CD4-positive, alpha-beta memory T cell (primary cell): ENCODE measurements at regions not wholly inside any gene's neighbourhood (a gene's known extent, or its start where the extent isn't known, plus 50 kb on each side); places are given as distances from the start of the nearest gene placed in this dataset.
A peak's percentile ranks its signal among the peaks of the same experiment; 100 is the strongest.

Source experiments
- CTCF ChIA-PET: fragments of 350-600 bp; sonication (Branson Sonifier 250); formaldehyde crosslinking; loops from one replicate; lab custom pipeline; 2021; ENCODE audit warnings: inconsistent platforms; ENCODE audit not compliant: partially characterized antibody; lab: Charles Lee
- POLR2A ChIA-PET: fragments of 350-600 bp; sonication (Branson Sonifier 250); formaldehyde crosslinking; loops from one replicate; lab custom pipeline; 2021; ENCODE audit not compliant: partially characterized antibody; lab: Charles Lee
- DNase-seq, 5 donors: peaks; one replicate each; pipeline versions ENCODE4 v3.0.0 to v3.0.0-alpha.2; 2020 to 2022; ENCODE audit warnings: mixed read lengths in 1 of 5
- H3K27ac ChIP-seq: one replicate; pipeline ENCODE4 v1.7.0; 2013; ENCODE audit warnings: low read depth, low read length
- H3K27me3 ChIP-seq: 2 replicates; pipeline ENCODE4 v1.7.0; 2013; ENCODE audit warnings: mild to moderate bottlenecking, low read length, moderate library complexity; ENCODE audit not compliant: insufficient read depth
- H3K36me3 ChIP-seq: 2 replicates; pipeline ENCODE4 v1.7.0; 2013; ENCODE audit warnings: mild to moderate bottlenecking, low read length, moderate library complexity; ENCODE audit not compliant: insufficient read depth
- H3K4me1 ChIP-seq: 2 replicates; pipeline ENCODE4 v1.7.0; 2013; ENCODE audit warnings: mild to moderate bottlenecking, low read length, moderate library complexity; ENCODE audit not compliant: insufficient read depth
- H3K4me3 ChIP-seq, 2 donors: one replicate each; pipeline ENCODE4 v1.7.0; 2013; ENCODE audit warnings: low read length in 2 of 2, mild to moderate bottlenecking in 1 of 2
- H3K9me3 ChIP-seq, 2 donors: one replicate each; pipeline ENCODE4 v1.7.0; 2013; ENCODE audit warnings: low read length in 2 of 2, control low read depth in 1 of 2; ENCODE audit not compliant: control insufficient read depth in 1 of 2
- H3K27ac Mint-ChIP-seq, 7 donors: one replicate each; pipeline ENCODE4 v1.8.0; 2020 to 2021; ENCODE audit warnings: mixed read lengths in 7 of 7, mild to moderate bottlenecking in 6 of 7, inconsistent platforms in 3 of 7, moderate library complexity in 3 of 7
- H3K27me3 Mint-ChIP-seq, 2 donors: one replicate each; pipeline ENCODE4 v1.8.0; 2020 to 2021; ENCODE audit warnings: mixed read lengths in 2 of 2
- H3K36me3 Mint-ChIP-seq, 2 donors: one replicate each; pipeline ENCODE4 v1.8.0; 2020 to 2021; ENCODE audit warnings: mixed read lengths in 2 of 2, inconsistent platforms in 1 of 2, mild to moderate bottlenecking in 1 of 2
- H3K4me1 Mint-ChIP-seq, 4 donors: one replicate each; pipeline ENCODE4 v1.8.0; 2020 to 2021; ENCODE audit warnings: mixed read lengths in 4 of 4, mild to moderate bottlenecking in 1 of 4
- H3K4me3 Mint-ChIP-seq, 8 donors: one replicate each; pipeline ENCODE4 v1.8.0; 2020 to 2021; ENCODE audit warnings: mixed read lengths in 8 of 8, mild to moderate bottlenecking in 7 of 8, moderate library complexity in 6 of 8, inconsistent platforms in 3 of 8
- H3K9me3 Mint-ChIP-seq, 8 donors: one replicate each; pipeline ENCODE4 v1.8.0; 2020 to 2021; ENCODE audit warnings: mixed read lengths in 8 of 8, mild to moderate bottlenecking in 5 of 8, inconsistent platforms in 3 of 8, moderate library complexity in 1 of 8
- intact Hi-C: fragments of 100-400 bp; cut with micrococcal nuclease; formaldehyde crosslinking; loops from one replicate; pipeline ENCODE4 v1.15.1; 2023

DNA sequence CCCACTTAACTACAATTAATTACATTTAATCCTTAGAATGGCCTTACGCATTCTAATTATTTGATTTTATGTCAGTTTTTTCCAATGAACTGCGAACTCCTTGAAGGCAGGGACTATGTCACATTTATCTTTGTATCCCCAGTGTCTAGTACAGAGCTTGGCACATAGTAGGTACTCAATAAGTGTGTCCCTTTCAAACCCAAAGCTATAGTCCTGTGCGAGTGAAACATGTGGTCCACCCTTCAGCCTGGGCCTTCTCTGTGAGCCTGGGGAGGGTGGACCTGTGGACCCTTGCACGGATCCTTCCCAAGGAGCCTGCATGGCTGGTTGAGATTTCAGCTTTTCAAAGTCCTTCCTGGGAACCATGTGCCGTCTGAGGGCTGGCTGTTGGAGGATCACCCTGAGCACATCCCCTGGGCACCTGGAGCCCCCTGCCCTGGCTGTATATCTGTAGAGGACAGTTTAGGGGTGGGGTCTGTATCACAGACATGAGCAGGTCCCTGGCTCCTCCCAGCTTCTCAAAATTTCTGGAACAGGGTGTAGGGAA, 103.1 kb downstream of the IER5 start:
- Histone ChIP-seq H3K9me3 (no peaks in the 10 kb centered on the region), H3K36me3 (no peaks in the 10 kb centered on the region), H3K4me3 (no peak overlapping the region), H3K27ac (no peak overlapping the region), H3K4me1 (no peaks in the 10 kb centered on the region), H3K27me3 (no peaks in the 10 kb centered on the region)
- intact Hi-C loops: loop anchor here (2.0 kb wide), 1 partner anchor 863 kb away; no protein-coding TSS in a partner anchor
- Mint-ChIP-seq H3K27ac (no peak overlapping the region), H3K27me3 (peaks cover 3 to 10% of the 10 kb centered on the region in 2 donors), H3K4me1 (peaks cover 0 to 4% (median 3%) of the 10 kb centered on the region in 4 donors), H3K9me3 (peaks cover 0 to 11% (median 0%) of the 10 kb centered on the region in 8 donors), H3K36me3 (peaks cover 0 to 4% of the 10 kb centered on the region in 2 donors), H3K4me3 (no peak overlapping the region)
- ChIA-PET POLR2A (no interaction called here), CTCF (interaction anchor here (0.9 to 8.5 kb wide), 7 partner anchors 12 to 239 kb away, joined by 3 to 110 read pairs (median 14); no protein-coding TSS in a partner anchor)
- DNase-seq: no peak

DNA sequence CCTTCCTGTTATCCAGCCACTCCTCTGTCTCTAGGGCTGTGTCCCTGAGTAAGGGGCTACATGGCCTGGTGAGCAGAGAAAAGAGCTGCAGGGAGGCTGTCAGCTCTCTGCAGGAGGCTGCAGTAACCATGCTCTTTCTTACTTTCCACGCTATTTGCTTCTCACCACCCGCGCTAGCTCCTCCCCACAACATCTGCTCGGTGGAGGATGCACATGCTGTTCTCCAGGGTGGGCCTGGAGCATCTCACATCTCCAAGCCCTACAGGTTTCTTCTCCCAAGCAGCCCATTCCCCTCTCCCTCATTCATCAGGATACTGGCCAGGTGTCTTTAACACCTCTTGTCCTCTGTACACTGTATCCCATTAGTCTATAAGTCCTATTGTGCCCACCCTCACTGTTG, 103.8 kb downstream of the IER5 start:
- no peak overlapping the region for H3K4me3 ChIP-seq
- peaks cover 0 to 4% (median 3%) of the 10 kb centered on the region in 4 donors for H3K4me1 Mint-ChIP-seq
- H3K4me1 ChIP-seq: no peaks in the 10 kb centered on the region
- no peak overlapping the region for H3K27ac ChIP-seq
- H3K36me3 Mint-ChIP-seq: peaks cover 0 to 4% of the 10 kb centered on the region in 2 donors
- H3K4me3 Mint-ChIP-seq: no peak overlapping the region
- no peaks in the 10 kb centered on the region for H3K27me3 ChIP-seq
- CTCF ChIA-PET: interaction anchor here (0.9 to 8.5 kb wide), 8 partner anchors 12 to 238 kb away, joined by 3 to 110 read pairs (median 10); no protein-coding TSS in a partner anchor
- H3K9me3 Mint-ChIP-seq: peaks cover 0 to 11% (median 0%) of the 10 kb centered on the region in 8 donors
- H3K36me3 ChIP-seq: no peaks in the 10 kb centered on the region
- peak overlapping the region in 2 of 7 donors; percentile 30 to 40 for H3K27ac Mint-ChIP-seq
- intact Hi-C loops: no loop called here
- H3K9me3 ChIP-seq: no peaks in the 10 kb centered on the region
- POLR2A ChIA-PET: no interaction called here
- no peak for DNase-seq
- peaks cover 3 to 6% of the 10 kb centered on the region in 2 donors for H3K27me3 Mint-ChIP-seq

DNA sequence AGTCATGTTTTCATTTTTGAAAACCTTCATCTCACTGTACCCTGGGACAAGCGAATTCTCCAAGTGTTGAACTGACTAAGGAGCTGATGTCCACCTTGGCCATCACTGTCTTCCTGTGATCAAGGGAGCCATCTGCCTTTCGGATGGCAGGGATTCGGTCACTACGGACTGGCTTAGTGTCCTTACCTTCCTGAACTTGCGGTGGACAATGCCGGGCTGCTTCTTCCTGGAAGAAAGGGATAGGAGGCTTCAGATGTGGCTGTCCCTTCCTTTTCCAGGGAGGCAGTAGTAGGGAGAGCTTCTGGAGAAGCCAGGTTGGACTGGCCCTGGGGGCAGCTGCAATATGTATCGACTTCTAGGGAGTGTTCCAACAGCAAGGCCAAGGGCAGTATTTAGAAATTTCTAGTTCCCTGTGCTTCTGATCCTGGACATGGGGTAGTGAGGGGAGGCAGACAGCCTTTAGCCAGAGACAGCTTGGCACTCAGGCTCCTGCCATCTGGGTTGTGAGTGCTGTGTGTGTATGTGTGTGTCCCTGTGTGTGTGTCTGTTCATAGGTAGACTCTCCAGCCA, 114.6 kb downstream of the IER5 start:
- Histone ChIP-seq H3K4me1 (no peaks in the 10 kb centered on the region), H3K27ac (no peak overlapping the region), H3K4me3 (no peak overlapping the region), H3K36me3 (no peaks in the 10 kb centered on the region), H3K27me3 (no peaks in the 10 kb centered on the region), H3K9me3 (no peaks in the 10 kb centered on the region)
- ChIA-PET POLR2A (no interaction called here), CTCF (interaction anchor here (0.9 to 2.2 kb wide), 4 partner anchors 9 to 222 kb away, joined by 4 to 13 read pairs (median 6); no protein-coding TSS in a partner anchor)
- H3K4me1 Mint-ChIP-seq: no peaks in the 10 kb centered on the region
- H3K4me3 Mint-ChIP-seq: no peak overlapping the region
- no peaks in the 10 kb centered on the region for H3K36me3 Mint-ChIP-seq
- DNase-seq: no peak
- no peak overlapping the region for H3K27ac Mint-ChIP-seq
- H3K27me3 Mint-ChIP-seq: peaks cover 5 to 6% of the 10 kb centered on the region in 2 donors
- intact Hi-C loops: no loop called here
- peaks cover 0 to 11% (median 0%) of the 10 kb centered on the region in 8 donors for H3K9me3 Mint-ChIP-seq

DNA sequence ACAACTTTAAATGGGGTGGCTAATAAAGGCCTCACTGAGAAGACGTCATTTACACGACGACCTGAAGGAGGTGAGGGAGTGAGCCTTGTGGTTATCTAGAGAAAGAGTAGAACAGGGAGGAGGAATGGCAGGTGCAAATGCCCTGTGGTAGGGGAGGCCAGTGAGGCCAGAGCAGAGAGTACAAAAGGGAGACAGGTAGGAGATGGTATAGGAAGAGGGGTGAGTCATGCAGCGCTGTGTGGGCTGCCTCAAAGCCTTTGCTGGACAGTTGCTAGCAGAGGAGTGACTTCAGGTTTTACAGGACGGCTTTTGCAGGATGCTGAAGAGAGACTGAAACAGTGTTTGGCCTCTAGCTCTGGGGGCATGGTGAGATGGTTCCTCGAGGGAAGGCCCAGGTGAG, 116.0 kb downstream of the IER5 start:
- no peak for DNase-seq
- no peaks in the 10 kb centered on the region for H3K27me3 ChIP-seq
- no peaks in the 10 kb centered on the region for H3K9me3 ChIP-seq
- ChIA-PET CTCF (interaction anchor here (1.0 kb wide), 1 partner anchor 220 kb away, joined by 3 read pairs; no protein-coding TSS in a partner anchor), POLR2A (interaction anchor here (0.6 kb wide), 1 partner anchor 188 kb away, joined by 3 read pairs; no protein-coding TSS in a partner anchor)
- Mint-ChIP-seq H3K4me3 (no peak overlapping the region), H3K9me3 (peaks cover 0 to 11% (median 0%) of the 10 kb centered on the region in 8 donors), H3K27ac (no peak overlapping the region), H3K27me3 (peaks cover 0 to 3% of the 10 kb centered on the region in 2 donors), H3K4me1 (no peaks in the 10 kb centered on the region), H3K36me3 (no peaks in the 10 kb centered on the region)
- H3K36me3 ChIP-seq: no peaks in the 10 kb centered on the region
- H3K27ac ChIP-seq: no peak overlapping the region
- H3K4me3 ChIP-seq: no peak overlapping the region
- H3K4me1 ChIP-seq: no peaks in the 10 kb centered on the region
- intact Hi-C loops: no loop called here

DNA sequence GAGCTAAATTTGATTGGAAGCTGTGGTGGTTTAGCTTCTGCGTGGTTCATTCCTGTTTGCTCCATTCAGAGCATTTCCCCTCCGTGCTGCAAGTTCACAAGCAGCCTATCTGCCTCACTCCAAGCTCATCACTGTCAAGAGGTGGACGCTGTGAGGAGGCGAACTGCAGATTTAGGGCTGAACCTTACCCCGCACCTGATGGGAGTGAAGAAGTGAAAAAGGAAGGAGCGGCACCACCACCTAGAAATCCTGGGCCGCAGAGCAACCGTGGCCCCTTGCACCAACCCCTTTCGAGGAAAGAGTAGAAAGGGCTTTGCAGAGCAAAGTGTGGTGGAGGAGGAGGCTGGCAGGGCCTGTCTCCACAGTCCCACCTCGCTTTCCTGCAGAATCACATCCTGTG, 117.4 kb downstream of the IER5 start:
- POLR2A ChIA-PET: no interaction called here

DNA sequence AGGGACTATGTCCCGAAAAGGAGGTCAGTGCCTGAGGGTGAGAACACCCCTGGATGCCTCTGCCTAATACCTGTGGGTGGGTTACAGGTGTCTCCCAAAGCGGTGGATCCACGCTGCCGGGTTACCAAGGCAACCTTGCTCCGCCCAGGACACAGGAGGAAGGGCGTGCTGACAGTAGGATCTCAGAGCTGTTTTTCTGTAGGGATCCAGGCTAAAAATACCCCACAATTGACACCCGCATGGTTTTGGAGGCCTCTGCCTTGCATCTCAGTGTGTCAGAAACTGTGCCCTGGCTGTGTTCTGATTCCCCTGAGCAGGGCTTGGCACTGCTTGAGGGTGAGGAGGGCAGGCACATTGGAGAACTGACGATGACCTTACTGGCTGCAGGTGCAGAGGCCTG, 118.0 kb downstream of the IER5 start:
- H3K4me1 Mint-ChIP-seq: no peaks in the 10 kb centered on the region

More for the DNA sequence above, 117.4 kb downstream of the IER5 start:
- H3K4me1 Mint-ChIP-seq: no peaks in the 10 kb centered on the region
- no peak for DNase-seq
- H3K27ac ChIP-seq: no peak overlapping the region
- H3K27me3 Mint-ChIP-seq: peaks cover 1 to 3% of the 10 kb centered on the region in 2 donors
- H3K4me1 ChIP-seq: no peaks in the 10 kb centered on the region
- no peaks in the 10 kb centered on the region for H3K27me3 ChIP-seq
- H3K4me3 ChIP-seq: no peak overlapping the region
- CTCF ChIA-PET: no interaction called here
- no peak overlapping the region for H3K27ac Mint-ChIP-seq
- no peaks in the 10 kb centered on the region for H3K9me3 ChIP-seq
- H3K36me3 Mint-ChIP-seq: no peaks in the 10 kb centered on the region
- H3K36me3 ChIP-seq: no peaks in the 10 kb centered on the region
- no peak overlapping the region for H3K4me3 Mint-ChIP-seq
- H3K9me3 Mint-ChIP-seq: peaks cover 0 to 4% (median 0%) of the 10 kb centered on the region in 8 donors
- intact Hi-C loops: no loop called here

DNA sequence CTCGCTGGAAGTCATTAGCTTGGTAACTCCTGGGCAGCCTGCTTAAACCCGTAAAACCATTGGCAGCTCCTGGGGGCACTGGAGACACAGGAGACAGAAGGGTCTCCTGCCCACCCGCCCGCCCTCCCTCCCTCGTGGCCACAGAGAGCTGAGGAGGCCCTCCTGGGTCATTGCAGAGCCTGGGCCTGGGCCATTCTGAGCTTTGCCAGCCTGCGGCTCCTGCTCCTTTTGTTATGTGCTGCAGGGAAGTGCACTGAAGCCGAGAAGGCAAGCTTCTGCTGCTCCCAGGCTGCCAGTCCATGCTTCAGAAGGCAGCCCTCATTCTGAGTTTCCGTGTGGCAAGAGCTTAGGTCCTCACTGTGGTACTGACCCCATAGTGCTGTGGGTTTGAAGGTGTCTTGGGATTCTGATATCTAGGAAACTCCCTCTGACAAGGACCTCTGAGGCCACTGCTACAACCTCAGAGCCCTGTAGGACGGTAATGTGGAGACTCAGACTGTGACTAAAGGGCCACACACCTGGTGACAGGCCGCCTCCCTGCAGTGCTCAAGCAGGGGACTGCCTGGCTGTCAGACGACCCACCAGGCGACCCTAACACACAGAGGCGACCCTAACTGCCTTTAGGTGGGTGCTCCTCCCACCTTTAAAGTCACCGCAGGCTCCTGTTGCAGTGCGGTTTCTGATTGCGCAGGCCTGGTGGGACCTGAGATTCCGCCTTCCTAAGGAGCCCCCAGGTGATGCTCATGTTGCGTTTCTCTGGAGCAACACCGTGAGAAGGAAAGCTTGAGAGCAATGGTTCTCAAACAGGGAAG, 118.7 kb downstream of the IER5 start:
- Mint-ChIP-seq H3K9me3 (peaks cover 0 to 2% (median 0%) of the 10 kb centered on the region in 8 donors), H3K4me3 (no peak overlapping the region), H3K4me1 (no peaks in the 10 kb centered on the region), H3K27me3 (peaks cover 3 to 6% of the 10 kb centered on the region in 2 donors), H3K27ac (no peak overlapping the region), H3K36me3 (no peaks in the 10 kb centered on the region)
- no peak for DNase-seq
- H3K4me3 ChIP-seq: no peak overlapping the region
- no peaks in the 10 kb centered on the region for H3K27me3 ChIP-seq
- intact Hi-C loops: no loop called here
- CTCF ChIA-PET: no interaction called here
- no peaks in the 10 kb centered on the region for H3K4me1 ChIP-seq
- no peaks in the 10 kb centered on the region for H3K9me3 ChIP-seq
- no peak overlapping the region for H3K27ac ChIP-seq
- POLR2A ChIA-PET: no interaction called here
- no peaks in the 10 kb centered on the region for H3K36me3 ChIP-seq

More for the DNA sequence above, 118.0 kb downstream of the IER5 start:
- Histone ChIP-seq H3K4me1 (no peaks in the 10 kb centered on the region), H3K36me3 (no peaks in the 10 kb centered on the region), H3K4me3 (no peak overlapping the region), H3K27ac (no peak overlapping the region), H3K9me3 (no peaks in the 10 kb centered on the region), H3K27me3 (no peaks in the 10 kb centered on the region)
- Mint-ChIP-seq H3K27ac (no peak overlapping the region), H3K36me3 (no peaks in the 10 kb centered on the region), H3K27me3 (peaks cover 3 to 6% of the 10 kb centered on the region in 2 donors), H3K9me3 (peaks cover 0 to 2% (median 0%) of the 10 kb centered on the region in 8 donors), H3K4me3 (no peak overlapping the region)
- DNase-seq: no peak
- CTCF ChIA-PET: no interaction called here
- POLR2A ChIA-PET: no interaction called here
- intact Hi-C loops: no loop called here
